WTC11 (cell line): ENCODE measurements at regions not wholly inside any gene's neighbourhood (a gene's known extent, or its start where the extent isn't known, plus 50 kb on each side); places are given as distances from the start of the nearest gene placed in this dataset.

Experiments
- ATAC-seq: fragments of 200-7000 bp; cut with Tn5 transposase; 2 replicates; pipeline ENCODE4 v1.10.0; 2021; ENCODE audit warnings: mild to moderate bottlenecking, moderate library complexity
- CTCF ChIA-PET: fragments of 300-600 bp; sonication (Branson Sonifier 250); formaldehyde crosslinking; loops from one replicate; lab custom pipeline; 2021; ENCODE audit warnings: antibody characterized with exemption; lab: Charles Lee
- POLR2A ChIA-PET: fragments of 350-600 bp; sonication (Branson Sonifier 250); formaldehyde crosslinking; loops from one replicate; lab custom pipeline; 2021; ENCODE audit warnings: antibody characterized with exemption; lab: Charles Lee
- DNase-seq: peaks from one replicate; pipeline ENCODE4 v3.0.0; 2021; ENCODE audit warnings: low spot score
- H3K27ac Mint-ChIP-seq: 2 replicates; pipeline ENCODE4 v1.8.0; 2021; ENCODE audit warnings: mixed read lengths
- H3K27me3 Mint-ChIP-seq: 2 replicates; pipeline ENCODE4 v1.8.0; 2021; ENCODE audit warnings: low read depth, mild to moderate bottlenecking, moderate library complexity, mixed read lengths
- H3K36me3 Mint-ChIP-seq: 2 replicates; pipeline ENCODE4 v1.8.0; 2021; ENCODE audit warnings: mixed read lengths
- H3K4me1 Mint-ChIP-seq: 2 replicates; pipeline ENCODE4 v1.8.0; 2022; ENCODE audit warnings: mixed read lengths
- H3K4me3 Mint-ChIP-seq: 2 replicates; pipeline ENCODE4 v1.8.0; 2021; ENCODE audit warnings: mild to moderate bottlenecking, moderate library complexity, mixed read lengths
- H3K9me3 Mint-ChIP-seq: 2 replicates; pipeline ENCODE4 v1.8.0; 2021; ENCODE audit warnings: mixed read lengths
- CBFB ChIP-seq: sonication (generic); formaldehyde crosslinking; IDR thresholded peaks from 2 replicates; pipeline ENCODE4 v1.8.1; 2022; ENCODE audit warnings: mild to moderate bottlenecking, low read depth, missing genetic modification reagents
- ETV6 ChIP-seq: sonication (generic); formaldehyde crosslinking; IDR thresholded peaks from 2 replicates; pipeline ENCODE4 v1.8.1; 2022; ENCODE audit warnings: mild to moderate bottlenecking, missing genetic modification reagents
- FOXJ3 ChIP-seq: sonication (generic); formaldehyde crosslinking; IDR thresholded peaks from 2 replicates; pipeline ENCODE4 v1.9.0; 2021; ENCODE audit warnings: missing genetic modification reagents, mild to moderate bottlenecking, borderline replicate concordance
- GRHL2 ChIP-seq: fragments of 250-450 bp; sonication (Bioruptor Pico); IDR thresholded peaks from 2 replicates; pipeline ENCODE4 v1.8.0; 2022; ENCODE audit warnings: mild to moderate bottlenecking, moderate library complexity; ENCODE audit not compliant: insufficient replicate concordance, severe bottlenecking
- GTF2I ChIP-seq: fragments of 250-450 bp; sonication (Bioruptor Pico); conservative IDR thresholded peaks from 2 replicates; pipeline ENCODE4 v1.4.0; 2021; ENCODE audit warnings: mild to moderate bottlenecking
- KAT7 ChIP-seq: sonication (generic); formaldehyde crosslinking; IDR thresholded peaks from 2 replicates; pipeline ENCODE4 v1.8.1; 2023; ENCODE audit warnings: missing genetic modification reagents, mild to moderate bottlenecking, borderline replicate concordance
- NFE2L1 ChIP-seq: sonication (generic); formaldehyde crosslinking; IDR thresholded peaks from 2 replicates; pipeline ENCODE4 v1.8.1; 2023; ENCODE audit warnings: missing genetic modification reagents
- PRRX2 ChIP-seq: fragments of 250-450 bp; sonication (Bioruptor Pico); IDR thresholded peaks from 2 replicates; pipeline ENCODE4 v1.8.0; 2021; ENCODE audit warnings: mild to moderate bottlenecking
- RORB ChIP-seq: fragments of 250-450 bp; sonication (Bioruptor Pico); IDR thresholded peaks from 2 replicates; pipeline ENCODE4 v1.9.0; 2021; ENCODE audit warnings: mild to moderate bottlenecking
- SMAD3 ChIP-seq: sonication (generic); formaldehyde crosslinking; IDR thresholded peaks from 2 replicates; pipeline ENCODE4 v1.8.0; 2022; ENCODE audit warnings: missing genetic modification reagents, mild to moderate bottlenecking, borderline replicate concordance
- ZBTB21 ChIP-seq: sonication (generic); formaldehyde crosslinking; IDR thresholded peaks from 2 replicates; pipeline ENCODE4 v1.8.1; 2023; ENCODE audit warnings: mild to moderate bottlenecking, missing genetic modification reagents, borderline replicate concordance
- ZNF219 ChIP-seq: sonication (generic); formaldehyde crosslinking; IDR thresholded peaks from 2 replicates; pipeline ENCODE4 v1.8.0; 2023; ENCODE audit warnings: missing genetic modification reagents, mild to moderate bottlenecking, borderline replicate concordance
- ZNF396 ChIP-seq: fragments of 250-450 bp; sonication (Bioruptor Pico); IDR thresholded peaks from 2 replicates; pipeline ENCODE4 v1.8.0; 2021; ENCODE audit warnings: mild to moderate bottlenecking, moderate library complexity, borderline replicate concordance
- TF ChIP-seq, protein P1 (sequence below): sonication (generic); formaldehyde crosslinking; conservative IDR thresholded peaks from 2 replicates; pipeline ENCODE4 v1.8.1; 2023; ENCODE audit warnings: mild to moderate bottlenecking, low read depth, missing genetic modification reagents, moderate library complexity
- TF ChIP-seq, protein P2 (sequence below): sonication (generic); formaldehyde crosslinking; IDR thresholded peaks from 2 replicates; pipeline ENCODE4 v1.8.0; 2022; ENCODE audit warnings: missing genetic modification reagents
- TF ChIP-seq, protein P3 (sequence below): sonication (generic); formaldehyde crosslinking; IDR thresholded peaks from 2 replicates; pipeline ENCODE4 v1.8.1; 2023; ENCODE audit warnings: mild to moderate bottlenecking, moderate library complexity, missing genetic modification reagents
- TF ChIP-seq, protein P4 (sequence below): sonication (generic); formaldehyde crosslinking; IDR thresholded peaks from 2 replicates; pipeline ENCODE4 v1.8.0; 2022; ENCODE audit warnings: mild to moderate bottlenecking, missing genetic modification reagents
- TF ChIP-seq, protein P5 (sequence below): fragments of 250-450 bp; sonication (Bioruptor Pico); IDR thresholded peaks from 2 replicates; pipeline ENCODE4 v2.1.2; 2022; ENCODE audit warnings: mild to moderate bottlenecking, moderate library complexity
- TF ChIP-seq, protein P6 (sequence below): fragments of 250-450 bp; sonication (Bioruptor Pico); IDR thresholded peaks from 2 replicates; pipeline ENCODE4 v1.8.0; 2021; ENCODE audit warnings: mild to moderate bottlenecking

DNA sequence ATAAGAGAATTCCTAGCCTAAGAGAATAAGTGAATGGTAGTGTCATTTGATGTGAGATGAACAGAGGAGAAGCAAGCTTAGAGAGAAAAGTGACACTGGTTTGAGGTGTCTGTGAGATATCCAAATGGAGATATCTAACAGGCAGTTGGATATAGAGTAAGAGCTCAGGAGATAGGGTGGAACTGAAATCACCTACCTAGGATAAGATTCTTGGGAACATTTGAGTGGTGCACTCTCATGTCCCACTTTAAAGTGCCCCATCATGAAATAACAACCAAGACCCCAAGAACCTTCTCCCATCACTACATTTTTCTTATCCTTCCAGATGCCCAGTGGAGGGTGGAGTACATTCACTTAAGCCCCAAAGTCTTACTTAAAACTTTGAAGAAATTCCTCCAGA, 109.0 kb upstream of the MAFB start (continued):
- TF ChIP-seq, protein P1, sequence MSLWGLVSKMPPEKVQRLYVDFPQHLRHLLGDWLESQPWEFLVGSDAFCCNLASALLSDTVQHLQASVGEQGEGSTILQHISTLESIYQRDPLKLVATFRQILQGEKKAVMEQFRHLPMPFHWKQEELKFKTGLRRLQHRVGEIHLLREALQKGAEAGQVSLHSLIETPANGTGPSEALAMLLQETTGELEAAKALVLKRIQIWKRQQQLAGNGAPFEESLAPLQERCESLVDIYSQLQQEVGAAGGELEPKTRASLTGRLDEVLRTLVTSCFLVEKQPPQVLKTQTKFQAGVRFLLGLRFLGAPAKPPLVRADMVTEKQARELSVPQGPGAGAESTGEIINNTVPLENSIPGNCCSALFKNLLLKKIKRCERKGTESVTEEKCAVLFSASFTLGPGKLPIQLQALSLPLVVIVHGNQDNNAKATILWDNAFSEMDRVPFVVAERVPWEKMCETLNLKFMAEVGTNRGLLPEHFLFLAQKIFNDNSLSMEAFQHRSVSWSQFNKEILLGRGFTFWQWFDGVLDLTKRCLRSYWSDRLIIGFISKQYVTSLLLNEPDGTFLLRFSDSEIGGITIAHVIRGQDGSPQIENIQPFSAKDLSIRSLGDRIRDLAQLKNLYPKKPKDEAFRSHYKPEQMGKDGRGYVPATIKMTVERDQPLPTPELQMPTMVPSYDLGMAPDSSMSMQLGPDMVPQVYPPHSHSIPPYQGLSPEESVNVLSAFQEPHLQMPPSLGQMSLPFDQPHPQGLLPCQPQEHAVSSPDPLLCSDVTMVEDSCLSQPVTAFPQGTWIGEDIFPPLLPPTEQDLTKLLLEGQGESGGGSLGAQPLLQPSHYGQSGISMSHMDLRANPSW: no peak
- TF ChIP-seq FOXJ3: no peak
- TF ChIP-seq GTF2I (CRISPR knock-in tag): no peak
- TF ChIP-seq KAT7 (CRISPR knock-in tag): no peak

DNA sequence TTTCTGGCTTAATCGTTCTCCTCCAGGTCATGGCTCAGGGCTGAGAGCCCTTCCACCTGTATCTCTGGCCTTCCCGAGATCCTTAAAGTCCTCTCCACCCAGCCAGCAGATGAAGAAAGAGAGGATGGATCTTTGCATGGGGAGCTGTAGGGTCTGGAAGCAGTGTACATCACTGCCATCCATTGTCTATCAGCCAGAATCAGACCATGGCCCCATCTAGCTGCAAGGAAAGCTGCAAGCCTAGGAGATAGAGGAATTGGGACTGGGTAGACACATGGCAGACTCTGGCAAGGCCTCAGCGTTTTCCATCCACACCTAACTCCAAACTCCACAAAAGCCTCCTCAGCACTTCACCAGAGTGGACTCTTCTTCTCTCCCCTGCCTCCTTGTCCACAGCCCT, 113.8 kb upstream of the MAFB start:
- no peaks in the 10 kb centered on the region for H3K9me3 Mint-ChIP-seq
- H3K27me3 Mint-ChIP-seq: peaks cover 9% of the 10 kb centered on the region
- no peak overlapping the region for H3K27ac Mint-ChIP-seq
- TF ChIP-seq GRHL2 (CRISPR knock-in tag) (no peak), ZBTB21 (no peak), RORB (CRISPR knock-in tag) (no peak)
- TF ChIP-seq, protein P1: no peak
- TF ChIP-seq, protein P2, sequence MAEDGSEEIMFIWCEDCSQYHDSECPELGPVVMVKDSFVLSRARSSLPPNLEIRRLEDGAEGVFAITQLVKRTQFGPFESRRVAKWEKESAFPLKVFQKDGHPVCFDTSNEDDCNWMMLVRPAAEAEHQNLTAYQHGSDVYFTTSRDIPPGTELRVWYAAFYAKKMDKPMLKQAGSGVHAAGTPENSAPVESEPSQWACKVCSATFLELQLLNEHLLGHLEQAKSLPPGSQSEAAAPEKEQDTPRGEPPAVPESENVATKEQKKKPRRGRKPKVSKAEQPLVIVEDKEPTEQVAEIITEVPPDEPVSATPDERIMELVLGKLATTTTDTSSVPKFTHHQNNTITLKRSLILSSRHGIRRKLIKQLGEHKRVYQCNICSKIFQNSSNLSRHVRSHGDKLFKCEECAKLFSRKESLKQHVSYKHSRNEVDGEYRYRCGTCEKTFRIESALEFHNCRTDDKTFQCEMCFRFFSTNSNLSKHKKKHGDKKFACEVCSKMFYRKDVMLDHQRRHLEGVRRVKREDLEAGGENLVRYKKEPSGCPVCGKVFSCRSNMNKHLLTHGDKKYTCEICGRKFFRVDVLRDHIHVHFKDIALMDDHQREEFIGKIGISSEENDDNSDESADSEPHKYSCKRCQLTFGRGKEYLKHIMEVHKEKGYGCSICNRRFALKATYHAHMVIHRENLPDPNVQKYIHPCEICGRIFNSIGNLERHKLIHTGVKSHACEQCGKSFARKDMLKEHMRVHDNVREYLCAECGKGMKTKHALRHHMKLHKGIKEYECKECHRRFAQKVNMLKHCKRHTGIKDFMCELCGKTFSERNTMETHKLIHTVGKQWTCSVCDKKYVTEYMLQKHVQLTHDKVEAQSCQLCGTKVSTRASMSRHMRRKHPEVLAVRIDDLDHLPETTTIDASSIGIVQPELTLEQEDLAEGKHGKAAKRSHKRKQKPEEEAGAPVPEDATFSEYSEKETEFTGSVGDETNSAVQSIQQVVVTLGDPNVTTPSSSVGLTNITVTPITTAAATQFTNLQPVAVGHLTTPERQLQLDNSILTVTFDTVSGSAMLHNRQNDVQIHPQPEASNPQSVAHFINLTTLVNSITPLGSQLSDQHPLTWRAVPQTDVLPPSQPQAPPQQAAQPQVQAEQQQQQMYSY (CRISPR knock-in tag): no peak
- ATAC-seq (no peak), DNase-seq (no peak)
- H3K36me3 Mint-ChIP-seq: no peaks in the 10 kb centered on the region
- H3K4me3 Mint-ChIP-seq: no peak overlapping the region
- CTCF ChIA-PET: no interaction called here
- POLR2A ChIA-PET: no interaction called here
- H3K4me1 Mint-ChIP-seq: no peaks in the 10 kb centered on the region

DNA sequence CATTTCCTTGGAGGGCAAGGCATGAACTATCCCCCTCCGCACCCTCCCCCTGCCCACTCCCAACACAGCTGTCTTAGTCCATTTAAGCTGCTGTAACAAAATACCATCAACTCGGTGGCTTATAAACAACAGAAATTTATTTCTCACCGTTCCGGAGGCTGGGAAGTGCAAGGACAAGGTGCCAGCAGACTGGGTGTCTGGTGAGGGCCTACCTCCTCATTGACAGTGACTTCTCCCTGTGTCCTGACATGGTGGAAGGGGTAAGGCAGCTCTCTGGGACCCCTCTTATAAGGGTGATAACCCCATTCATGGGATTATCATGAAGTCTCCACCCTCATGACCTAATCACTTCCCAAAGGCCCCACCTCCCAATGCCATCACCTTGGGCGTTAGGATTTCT, 114.3 kb upstream of the MAFB start:
- CTCF ChIA-PET: no interaction called here
- Mint-ChIP-seq H3K36me3 (no peaks in the 10 kb centered on the region), H3K4me3 (no peak overlapping the region), H3K4me1 (no peaks in the 10 kb centered on the region), H3K27me3 (peaks cover 9% of the 10 kb centered on the region), H3K9me3 (no peaks in the 10 kb centered on the region), H3K27ac (no peak overlapping the region)
- DNase-seq (no peak), ATAC-seq (no peak)
- POLR2A ChIA-PET: no interaction called here
- TF ChIP-seq ETV6 (no peak), NFE2L1 (CRISPR knock-in tag) (no peak), RORB (CRISPR knock-in tag) (no peak), ZNF219 (CRISPR knock-in tag) (no peak), CBFB (no peak), ZNF396 (CRISPR knock-in tag) (no peak), SMAD3 (CRISPR knock-in tag) (no peak), PRRX2 (no peak)
- TF ChIP-seq, protein P3, sequence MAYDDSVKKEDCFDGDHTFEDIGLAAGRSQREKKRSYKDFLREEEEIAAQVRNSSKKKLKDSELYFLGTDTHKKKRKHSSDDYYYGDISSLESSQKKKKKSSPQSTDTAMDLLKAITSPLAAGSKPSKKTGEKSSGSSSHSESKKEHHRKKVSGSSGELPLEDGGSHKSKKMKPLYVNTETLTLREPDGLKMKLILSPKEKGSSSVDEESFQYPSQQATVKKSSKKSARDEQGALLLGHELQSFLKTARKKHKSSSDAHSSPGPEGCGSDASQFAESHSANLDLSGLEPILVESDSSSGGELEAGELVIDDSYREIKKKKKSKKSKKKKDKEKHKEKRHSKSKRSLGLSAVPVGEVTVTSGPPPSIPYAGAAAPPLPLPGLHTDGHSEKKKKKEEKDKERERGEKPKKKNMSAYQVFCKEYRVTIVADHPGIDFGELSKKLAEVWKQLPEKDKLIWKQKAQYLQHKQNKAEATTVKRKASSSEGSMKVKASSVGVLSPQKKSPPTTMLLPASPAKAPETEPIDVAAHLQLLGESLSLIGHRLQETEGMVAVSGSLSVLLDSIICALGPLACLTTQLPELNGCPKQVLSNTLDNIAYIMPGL (CRISPR knock-in tag): no peak
- TF ChIP-seq, protein P4, sequence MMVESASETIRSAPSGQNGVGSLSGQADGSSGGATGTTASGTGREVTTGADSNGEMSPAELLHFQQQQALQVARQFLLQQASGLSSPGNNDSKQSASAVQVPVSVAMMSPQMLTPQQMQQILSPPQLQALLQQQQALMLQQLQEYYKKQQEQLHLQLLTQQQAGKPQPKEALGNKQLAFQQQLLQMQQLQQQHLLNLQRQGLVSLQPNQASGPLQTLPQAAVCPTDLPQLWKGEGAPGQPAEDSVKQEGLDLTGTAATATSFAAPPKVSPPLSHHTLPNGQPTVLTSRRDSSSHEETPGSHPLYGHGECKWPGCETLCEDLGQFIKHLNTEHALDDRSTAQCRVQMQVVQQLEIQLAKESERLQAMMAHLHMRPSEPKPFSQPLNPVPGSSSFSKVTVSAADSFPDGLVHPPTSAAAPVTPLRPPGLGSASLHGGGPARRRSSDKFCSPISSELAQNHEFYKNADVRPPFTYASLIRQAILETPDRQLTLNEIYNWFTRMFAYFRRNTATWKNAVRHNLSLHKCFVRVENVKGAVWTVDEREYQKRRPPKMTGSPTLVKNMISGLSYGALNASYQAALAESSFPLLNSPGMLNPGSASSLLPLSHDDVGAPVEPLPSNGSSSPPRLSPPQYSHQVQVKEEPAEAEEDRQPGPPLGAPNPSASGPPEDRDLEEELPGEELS (CRISPR knock-in tag): no peak
- TF ChIP-seq, protein P5, sequence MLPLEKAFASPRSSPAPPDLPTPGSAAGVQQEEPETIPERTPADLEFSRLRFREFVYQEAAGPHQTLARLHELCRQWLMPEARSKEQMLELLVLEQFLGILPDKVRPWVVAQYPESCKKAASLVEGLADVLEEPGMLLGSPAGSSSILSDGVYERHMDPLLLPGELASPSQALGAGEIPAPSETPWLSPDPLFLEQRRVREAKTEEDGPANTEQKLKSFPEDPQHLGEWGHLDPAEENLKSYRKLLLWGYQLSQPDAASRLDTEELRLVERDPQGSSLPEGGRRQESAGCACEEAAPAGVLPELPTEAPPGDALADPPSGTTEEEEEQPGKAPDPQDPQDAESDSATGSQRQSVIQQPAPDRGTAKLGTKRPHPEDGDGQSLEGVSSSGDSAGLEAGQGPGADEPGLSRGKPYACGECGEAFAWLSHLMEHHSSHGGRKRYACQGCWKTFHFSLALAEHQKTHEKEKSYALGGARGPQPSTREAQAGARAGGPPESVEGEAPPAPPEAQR: no peak
- TF ChIP-seq, protein P6, sequence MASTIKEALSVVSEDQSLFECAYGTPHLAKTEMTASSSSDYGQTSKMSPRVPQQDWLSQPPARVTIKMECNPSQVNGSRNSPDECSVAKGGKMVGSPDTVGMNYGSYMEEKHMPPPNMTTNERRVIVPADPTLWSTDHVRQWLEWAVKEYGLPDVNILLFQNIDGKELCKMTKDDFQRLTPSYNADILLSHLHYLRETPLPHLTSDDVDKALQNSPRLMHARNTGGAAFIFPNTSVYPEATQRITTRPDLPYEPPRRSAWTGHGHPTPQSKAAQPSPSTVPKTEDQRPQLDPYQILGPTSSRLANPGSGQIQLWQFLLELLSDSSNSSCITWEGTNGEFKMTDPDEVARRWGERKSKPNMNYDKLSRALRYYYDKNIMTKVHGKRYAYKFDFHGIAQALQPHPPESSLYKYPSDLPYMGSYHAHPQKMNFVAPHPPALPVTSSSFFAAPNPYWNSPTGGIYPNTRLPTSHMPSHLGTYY: no peak
